Brain pericyte (primary cell): ENCODE measurements at regions not wholly inside any gene's neighbourhood (a gene's known extent, or its start where the extent isn't known, plus 50 kb on each side); places are given as distances from the start of the nearest gene placed in this dataset.

Experiments used
- DNase-seq: peaks from one replicate; pipeline ENCODE4 v3.0.0-alpha.2; 2012; ENCODE audit warnings: low read depth, low spot score

- no peak for DNase-seq
Observed at GRCh38 chr20:6831461-6831860, 64.0 kb downstream of the BMP2 start.

DNA sequence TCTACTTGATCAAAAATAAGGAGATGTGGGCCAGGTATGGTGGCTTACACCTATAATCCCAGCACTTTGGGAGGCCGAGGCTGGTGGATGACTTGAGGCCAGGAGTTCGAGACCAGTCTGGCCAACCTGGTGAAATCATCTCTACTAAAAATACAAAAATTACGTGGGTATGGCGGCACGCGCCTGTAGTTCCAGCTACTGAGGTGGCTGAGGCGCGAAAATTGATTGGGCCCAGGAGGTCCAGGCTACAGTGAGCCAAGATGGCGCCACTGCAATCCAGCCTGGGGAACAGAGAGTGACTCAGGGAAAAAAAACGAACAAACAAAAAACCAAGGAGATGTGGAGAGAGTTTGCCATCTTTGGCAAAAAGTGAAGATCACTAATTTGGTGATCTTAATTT, 65.3 kb downstream of the BMP2 start:
- DNase-seq: no peak

- no peak for DNase-seq
Observed at GRCh38 chr20:6835609-6836008, 68.1 kb downstream of the BMP2 start.

DNA sequence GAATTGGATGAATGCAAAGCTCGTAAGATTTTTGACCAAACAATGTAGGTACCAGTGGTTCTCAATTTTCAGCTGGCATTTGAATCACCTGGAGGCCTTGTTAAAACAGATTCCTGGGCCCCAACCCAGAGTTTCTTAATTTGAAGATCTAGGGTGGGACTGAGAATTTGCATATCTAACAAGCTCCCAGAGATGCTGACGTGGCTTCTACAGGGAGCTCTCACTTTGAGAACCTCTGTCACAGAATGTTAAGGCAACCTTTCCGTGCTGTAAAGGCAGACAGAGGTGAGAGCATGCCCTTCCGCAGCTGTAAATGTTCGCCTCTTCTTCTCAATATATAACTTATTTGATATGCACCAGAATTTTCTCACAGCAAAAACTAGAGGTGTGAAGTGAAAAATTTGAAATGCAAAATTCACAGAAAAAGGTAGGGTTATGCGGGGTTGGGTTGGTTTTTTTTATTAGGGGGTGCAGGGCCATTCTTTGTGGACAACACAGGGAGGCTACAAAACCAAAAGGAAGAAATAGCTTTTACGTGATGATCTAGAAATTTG, 69.4 kb downstream of the BMP2 start:
- DNase-seq: no peak

- DNase-seq: no peak
Observed at GRCh38 chr20:6837730-6838129, 70.2 kb downstream of the BMP2 start.

GRCh38 chr20:6838181-6838826, 70.8 kb downstream of the BMP2 start:
- DNase-seq: no peak

DNA sequence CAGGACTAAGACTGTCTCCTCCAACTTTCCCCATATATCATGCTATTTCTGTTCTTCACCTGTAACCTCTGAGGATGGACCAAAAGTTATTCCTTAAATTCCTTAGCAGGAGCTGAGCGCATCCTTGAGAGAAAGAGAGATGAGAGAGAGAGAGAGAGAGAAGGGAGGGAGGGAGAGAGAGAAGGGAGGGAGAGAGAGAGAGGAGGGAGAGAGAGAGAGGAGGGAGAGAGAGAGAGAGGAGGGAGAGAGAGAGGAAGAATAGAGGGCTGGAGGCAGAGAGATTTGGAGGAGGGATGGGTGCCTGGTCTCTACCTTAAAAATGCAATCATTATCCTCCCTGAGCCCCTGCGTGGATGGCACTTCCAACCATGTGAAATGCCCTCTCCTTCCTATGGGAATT, 73.6 kb downstream of the BMP2 start:
- no peak for DNase-seq

DNA sequence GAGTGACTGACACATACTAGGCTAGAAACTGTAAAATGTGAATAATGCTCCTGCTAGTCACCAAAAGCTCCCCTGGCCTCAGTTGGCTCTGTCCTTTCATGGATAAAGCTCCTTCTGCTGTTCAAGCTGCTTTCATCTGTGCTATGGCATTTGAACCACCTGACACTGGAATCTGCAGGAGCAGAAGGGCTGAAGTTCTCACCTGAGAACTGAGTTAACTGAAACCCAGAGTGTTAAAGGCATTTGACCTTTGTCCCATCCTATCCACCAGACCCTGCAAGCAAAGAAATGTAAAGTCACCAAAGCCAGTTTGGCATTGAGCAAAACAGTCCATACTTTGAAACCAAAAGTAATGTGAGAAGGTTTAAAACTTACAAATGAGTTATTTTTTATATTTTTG, 77.7 kb downstream of the BMP2 start:
- DNase-seq: no peak

DNA sequence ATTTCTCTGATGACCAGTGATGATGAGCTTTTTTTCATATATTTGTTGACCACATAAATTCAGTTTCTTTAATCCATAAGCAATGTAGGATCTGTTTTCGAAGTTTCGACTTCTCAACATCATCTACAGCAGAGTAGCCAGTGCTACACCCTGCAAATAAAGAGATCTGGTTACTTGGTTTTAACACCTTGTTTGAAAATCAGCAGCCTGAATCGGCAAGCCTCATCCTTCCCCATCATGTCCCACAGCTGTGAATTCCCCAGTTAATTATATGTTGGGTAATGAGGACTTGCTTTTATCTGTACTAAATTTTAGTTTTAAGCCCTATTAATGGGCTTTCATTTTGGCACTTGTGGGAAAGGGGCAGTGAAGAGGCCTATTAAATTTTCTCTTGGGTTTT, 80.6 kb downstream of the BMP2 start:
- DNase-seq: no peak

GRCh38 chr20:6848992-6849391, 81.5 kb downstream of the BMP2 start:
- no peak for DNase-seq

DNA sequence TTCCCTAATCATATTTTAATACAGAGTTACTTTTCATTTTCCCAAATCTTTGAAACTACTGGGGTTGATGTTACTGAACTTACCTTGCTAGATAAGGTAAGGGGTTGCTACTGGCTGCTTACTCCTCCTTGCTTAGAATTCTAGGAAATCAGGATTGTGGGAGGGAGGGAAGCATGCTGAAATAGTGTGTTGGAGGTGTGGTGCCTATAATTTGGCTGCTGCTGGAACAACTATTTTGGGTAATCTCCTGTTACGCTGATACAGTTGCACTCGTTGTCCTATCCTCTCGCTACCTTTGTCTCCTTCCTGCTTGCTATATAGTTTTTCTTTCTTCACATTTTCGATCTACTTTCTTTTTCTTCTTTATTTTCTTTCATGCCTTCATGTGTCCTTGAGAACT, 83.7 kb downstream of the BMP2 start:
- no peak for DNase-seq

GRCh38 chr20:6852478-6852877, 85.0 kb downstream of the BMP2 start:
- no peak for DNase-seq

- DNase-seq: no peak
Observed at GRCh38 chr20:6855104-6855503, 87.6 kb downstream of the BMP2 start.

GRCh38 chr20:6855796-6856195, 88.3 kb downstream of the BMP2 start:
- no peak for DNase-seq

- no peak for DNase-seq
Observed at GRCh38 chr20:6857927-6858326, 90.4 kb downstream of the BMP2 start.

DNA sequence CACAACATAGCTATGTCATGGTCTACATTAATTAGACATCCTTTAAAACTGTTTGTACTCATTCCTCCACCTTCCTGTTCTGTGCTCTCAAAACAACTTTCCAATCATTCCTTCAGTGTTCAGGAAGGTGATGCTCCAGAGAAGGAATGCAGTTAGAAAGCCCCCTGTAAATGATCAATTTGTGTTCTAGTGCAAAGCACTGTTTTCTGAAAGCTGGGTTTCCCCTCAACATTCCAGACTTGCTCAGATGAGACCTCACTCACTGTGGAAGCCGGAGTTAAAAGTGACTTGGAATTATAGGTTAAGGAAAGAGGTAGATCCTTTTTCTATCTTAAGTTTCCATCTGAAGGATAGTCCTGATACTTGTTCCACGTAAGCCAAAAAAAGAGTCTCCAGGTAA, 95.9 kb downstream of the BMP2 start:
- DNase-seq: no peak

GRCh38 chr20:6863798-6864201, 96.3 kb downstream of the BMP2 start:
- DNase-seq: no peak

DNA sequence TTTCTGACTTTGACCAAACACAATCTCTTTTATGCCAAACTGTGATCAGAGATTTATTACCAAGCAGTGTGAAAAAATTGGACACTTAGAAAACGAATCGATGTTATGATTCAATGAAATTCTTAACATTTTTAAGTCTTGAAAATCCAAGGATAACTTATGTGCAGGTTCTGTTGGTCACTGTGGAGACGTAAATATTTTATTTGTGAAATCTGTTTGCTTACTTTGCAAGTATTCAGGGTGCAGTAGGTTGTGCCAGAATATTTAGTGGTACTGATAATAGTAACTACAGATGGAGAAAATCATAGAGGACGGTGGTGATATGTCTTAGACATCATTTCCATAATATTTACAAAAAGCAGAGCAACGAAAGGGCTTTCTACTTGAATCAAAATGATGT, 97.3 kb downstream of the BMP2 start:
- DNase-seq: no peak

- DNase-seq: no peak
Observed at GRCh38 chr20:6866741-6867140, 99.3 kb downstream of the BMP2 start.

GRCh38 chr20:6868861-6869260, 101.4 kb downstream of the BMP2 start:
- DNase-seq: no peak

GRCh38 chr20:6870559-6870958, 103.1 kb downstream of the BMP2 start:
- DNase-seq: no peak

GRCh38 chr20:6877633-6878032, 110.1 kb downstream of the BMP2 start:
- no peak for DNase-seq

- DNase-seq: no peak
Observed at GRCh38 chr20:6882561-6883291, 115.2 kb downstream of the BMP2 start.
